ENCODE measurements at regions not wholly inside any gene's neighbourhood (a gene's known extent, or its start where the extent isn't known, plus 50 kb on each side); places are given as distances from the start of the nearest gene placed in this dataset.

- no peak for DNase-seq
Observed at GRCh38 chr4:136342666-136343065, 1189.6 kb downstream of the PCDH18 start.

- no peak for DNase-seq
Observed at GRCh38 chr4:136337216-136337615, 1195.1 kb downstream of the PCDH18 start.

DNA sequence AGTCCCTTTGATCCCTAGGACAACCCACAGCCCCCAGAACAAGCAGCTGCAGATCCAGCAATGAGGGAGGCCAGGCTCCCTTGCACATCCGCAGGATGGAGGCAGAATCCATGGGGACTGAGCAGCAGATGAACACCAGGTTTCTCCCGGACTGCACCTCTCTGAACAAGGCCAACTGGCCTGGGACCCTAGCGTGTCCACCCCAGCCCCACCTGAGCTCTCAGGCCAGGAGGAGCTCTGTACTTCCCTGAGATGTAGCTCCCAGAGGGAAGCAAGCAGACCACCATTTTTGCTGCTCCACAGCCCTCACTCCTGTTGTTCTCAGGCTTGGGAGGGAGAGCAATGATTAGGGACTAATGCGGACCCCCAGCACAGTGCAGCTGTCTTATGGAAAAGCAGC lies 1195.8 kb downstream of the PCDH18 start:
- DNase-seq = no peak

GRCh38 chr4:136329042-136329662 lies 1203.1 kb downstream of the PCDH18 start:
- DNase-seq = no peak

- no peak for DNase-seq
Observed at GRCh38 chr4:136328131-136328530, 1204.2 kb downstream of the PCDH18 start.

DNA sequence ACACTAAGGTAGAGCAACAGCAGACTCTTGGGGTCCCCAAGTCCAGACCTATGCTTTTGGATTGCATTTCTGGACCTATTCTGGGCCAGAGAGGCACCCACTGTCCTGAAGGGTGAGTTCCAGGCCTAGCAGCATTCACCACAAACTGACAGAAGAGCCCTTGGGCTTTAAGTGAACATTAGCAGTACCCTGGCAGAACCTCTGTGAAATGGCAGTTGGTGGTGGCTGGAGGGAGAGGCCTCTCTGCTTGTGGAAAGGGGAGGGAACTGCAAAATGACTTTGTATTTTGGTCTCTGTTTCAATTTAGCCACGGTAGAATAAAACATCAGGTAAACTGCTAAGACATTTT lies 1211.9 kb downstream of the PCDH18 start:
- no peak for DNase-seq

GRCh38 chr4:136319789-136320464 lies 1212.4 kb downstream of the PCDH18 start:
- DNase-seq = no peak

GRCh38 chr4:136316961-136317360 lies 1215.3 kb downstream of the PCDH18 start:
- no peak for DNase-seq

DNA sequence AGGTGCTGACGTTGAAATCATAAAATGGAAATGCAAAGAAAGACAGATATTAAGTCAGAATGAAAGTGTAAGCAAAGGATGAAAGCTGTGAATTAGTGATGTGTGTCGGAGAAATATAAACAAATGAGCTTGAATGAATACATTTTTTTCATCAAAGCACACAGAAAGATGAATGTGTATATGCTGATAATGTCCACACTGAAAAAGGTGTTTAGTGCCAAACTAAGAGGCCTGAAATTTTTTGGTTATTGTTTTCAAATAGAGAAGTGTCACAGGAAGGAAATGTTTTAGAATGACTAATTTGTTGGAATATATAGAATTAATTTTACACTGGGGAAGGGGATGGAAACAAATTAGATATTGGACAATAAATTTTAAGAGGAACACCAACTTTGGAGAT lies 1217.6 kb downstream of the PCDH18 start:
- DNase-seq = no peak

GRCh38 chr4:136311774-136312173 lies 1220.5 kb downstream of the PCDH18 start:
- no peak for DNase-seq

DNA sequence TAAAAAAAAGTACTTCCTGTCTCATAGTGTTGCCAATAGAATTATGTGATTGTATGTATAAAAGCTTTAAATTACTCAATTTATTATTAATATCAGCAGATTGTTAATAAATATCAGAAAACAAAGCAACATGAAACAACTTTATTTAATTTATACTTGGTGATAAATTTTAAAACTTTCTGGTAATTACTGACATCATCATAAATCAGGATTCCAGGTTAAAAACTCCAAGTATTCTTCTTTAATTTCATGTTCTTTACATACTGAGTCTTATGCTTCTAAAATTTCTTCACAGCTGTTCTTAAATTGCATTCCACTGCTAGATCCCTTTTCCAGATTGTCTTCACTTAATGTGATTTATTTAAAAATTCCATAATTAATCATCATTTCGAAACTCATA lies 1224.5 kb downstream of the PCDH18 start:
- no peak for DNase-seq

DNA sequence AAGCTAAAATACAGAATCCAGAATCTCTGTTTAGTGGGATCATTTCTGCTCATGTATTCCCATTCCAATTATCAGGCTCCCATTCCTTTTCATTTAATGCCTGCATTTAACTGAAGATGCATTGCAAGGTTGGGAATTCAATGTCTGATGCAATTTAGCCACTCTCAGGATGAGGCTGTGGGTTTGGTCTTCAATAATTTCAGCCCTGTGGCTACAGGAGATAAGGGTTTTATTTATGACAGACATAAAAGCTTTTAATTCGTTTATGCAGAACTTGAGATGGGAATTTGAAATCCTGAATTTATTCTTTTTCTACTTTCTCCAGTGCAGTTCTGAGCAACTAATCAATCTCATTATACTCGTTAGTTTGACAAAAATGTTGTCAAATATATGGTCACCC lies 1225.9 kb downstream of the PCDH18 start:
- no peak for DNase-seq

DNA sequence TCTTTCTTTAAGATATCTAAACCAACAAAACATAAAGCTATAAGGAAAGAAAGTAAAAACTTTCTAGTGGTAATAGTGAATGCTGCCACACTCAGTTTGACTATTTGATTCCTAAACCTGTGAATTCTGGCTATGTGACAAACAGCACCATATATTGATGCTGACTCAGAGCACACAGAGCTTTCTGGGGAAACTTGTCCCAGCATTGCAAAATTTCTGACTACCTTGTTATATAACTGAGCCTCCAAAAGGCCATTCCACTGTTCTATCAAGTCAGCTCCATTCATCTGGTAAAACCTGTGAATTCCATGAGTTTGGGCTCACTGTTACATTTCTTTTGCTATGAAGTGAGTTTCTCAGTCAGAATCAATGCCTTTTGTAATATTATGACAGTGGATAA lies 1229.7 kb downstream of the PCDH18 start:
- DNase-seq = no peak

GRCh38 chr4:136301749-136302495 lies 1230.4 kb downstream of the PCDH18 start:
- DNase-seq = no peak

DNA sequence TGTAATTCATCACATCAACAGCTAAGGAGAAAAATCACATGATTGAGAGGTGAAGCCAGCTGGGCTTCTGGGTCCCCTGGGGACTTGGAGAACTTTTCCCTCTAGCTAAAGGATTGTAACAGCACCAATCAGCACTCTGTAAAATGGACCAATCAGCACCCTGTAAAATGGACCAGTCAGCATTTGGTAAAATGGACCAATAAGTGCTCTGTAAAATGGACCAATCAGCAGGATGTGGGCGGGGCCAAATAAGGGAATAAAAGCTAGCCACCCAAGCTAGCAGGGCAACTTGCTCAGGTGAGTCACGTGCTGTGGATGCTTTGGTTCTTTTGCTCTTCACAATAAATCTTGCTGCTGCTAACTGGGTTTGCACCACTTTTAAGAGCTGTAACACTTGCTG lies 1248.3 kb downstream of the PCDH18 start:
- DNase-seq = no peak

DNA sequence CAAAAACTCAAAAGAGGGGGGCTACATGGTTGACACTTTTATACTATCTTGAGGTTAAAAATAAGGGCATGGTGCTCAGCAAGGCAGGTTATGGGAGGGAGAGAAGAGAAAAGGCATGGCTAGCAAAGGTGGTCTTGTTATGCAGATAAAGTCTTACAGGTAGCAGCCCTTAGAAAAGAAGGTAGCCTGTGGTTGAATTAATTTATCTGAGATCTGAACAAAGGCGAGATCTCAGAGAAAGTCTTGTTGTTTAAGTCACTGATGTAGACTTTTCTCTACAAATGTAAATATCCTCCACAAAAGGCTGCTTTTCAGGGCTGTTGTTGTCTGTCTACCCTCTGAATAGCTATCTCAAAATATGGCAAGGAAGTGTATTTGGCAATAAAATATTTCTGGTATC lies 1250.4 kb downstream of the PCDH18 start:
- no peak for DNase-seq

DNA sequence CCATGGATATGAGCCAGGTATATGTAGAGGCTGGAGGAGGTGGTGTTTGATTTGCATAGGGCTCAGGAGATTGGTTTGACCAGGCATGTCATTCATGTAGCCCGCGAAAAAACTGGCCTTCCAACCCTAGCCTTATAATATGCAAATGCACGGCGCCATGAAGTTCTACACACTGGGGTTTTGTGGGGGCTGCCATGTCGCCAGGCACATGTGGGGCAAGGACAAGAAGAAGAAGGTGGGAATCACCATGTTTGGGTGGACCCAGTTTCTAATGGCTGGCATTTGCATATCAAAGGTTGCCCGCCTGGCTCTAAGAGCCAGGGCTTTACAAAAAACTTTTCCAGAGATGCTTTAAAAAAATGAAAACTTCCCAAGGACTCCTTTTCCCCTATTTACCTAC lies 1251.0 kb downstream of the PCDH18 start:
- DNase-seq = no peak

- DNase-seq = no peak
Observed at GRCh38 chr4:136277741-136278140, 1254.6 kb downstream of the PCDH18 start.

GRCh38 chr4:136246876-136247275 lies 1285.4 kb downstream of the PCDH18 start:
- DNase-seq = no peak

- DNase-seq = no peak
Observed at GRCh38 chr4:136241221-136241986, 1290.9 kb downstream of the PCDH18 start.

DNA sequence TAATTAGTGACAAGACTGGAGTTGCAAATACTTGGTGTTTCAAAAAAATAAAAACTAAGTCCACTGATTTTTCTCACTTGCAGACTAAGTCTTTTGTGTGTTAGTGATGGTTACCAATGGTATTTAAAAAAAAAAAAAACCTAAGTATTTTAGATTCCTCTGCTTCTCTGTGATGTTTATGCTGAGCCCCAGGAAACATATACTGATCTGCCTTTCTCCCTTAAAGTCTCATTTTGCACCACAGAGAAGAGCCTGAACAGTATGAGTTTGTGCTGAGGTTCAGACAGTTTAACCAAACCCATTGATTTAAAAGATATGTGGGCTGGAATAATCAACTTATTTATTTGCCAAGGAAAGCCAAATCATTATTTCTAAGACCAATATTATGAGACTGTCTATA lies 1305.0 kb downstream of the PCDH18 start:
- no peak for DNase-seq

GRCh38 chr4:136219592-136220125 lies 1312.6 kb downstream of the PCDH18 start:
- no peak for DNase-seq

GRCh38 chr4:136203199-136203598 lies 1329.1 kb downstream of the PCDH18 start:
- DNase-seq = no peak
